Osteoblast (primary cell): ENCODE measurements at regions not wholly inside any gene's neighbourhood (a gene's known extent, or its start where the extent isn't known, plus 50 kb on each side); places are given as distances from the start of the nearest gene placed in this dataset.

ENCODE experiments used
- DNase-seq: peaks from one replicate; pipeline ENCODE4 v3.0.0; 2011; ENCODE audit warnings: low spot score, mixed read lengths; ENCODE audit not compliant: insufficient read length; ENCODE audit errors: missing footprints
- H2AFZ ChIP-seq: 2 replicates; pipeline ENCODE4 v1.6.0; 2011; ENCODE audit warnings: mild to moderate bottlenecking, low read length
- H3K27ac ChIP-seq: 2 replicates; pipeline ENCODE4 v1.5.1; 2011; ENCODE audit warnings: mild to moderate bottlenecking, low read depth, low read length, moderate library complexity
- H3K27me3 ChIP-seq: 2 replicates; pipeline ENCODE4 v1.6.0; 2012; ENCODE audit warnings: mild to moderate bottlenecking, control low read depth, inconsistent platforms, low read length, moderate library complexity; ENCODE audit not compliant: insufficient read depth
- H3K36me3 ChIP-seq: 2 replicates; pipeline ENCODE4 v1.5.1; 2011; ENCODE audit warnings: mild to moderate bottlenecking, low read length, control low read depth, moderate library complexity; ENCODE audit not compliant: insufficient read depth
- H3K4me1 ChIP-seq: 2 replicates; pipeline ENCODE4 v1.5.1; 2011; ENCODE audit warnings: mild to moderate bottlenecking, low read length, control low read depth, moderate library complexity; ENCODE audit not compliant: insufficient read depth
- H3K4me2 ChIP-seq: 2 replicates; pipeline ENCODE4 v1.6.0; 2011; ENCODE audit warnings: mild to moderate bottlenecking, low read length; ENCODE audit not compliant: insufficient read depth
- H3K4me3 ChIP-seq: fragments of 200-600 bp; sonication (generic); 3 replicates; pipeline ENCODE4 v1.5.1; 2012; ENCODE audit warnings: mild to moderate bottlenecking, low read length, inconsistent platforms; ENCODE audit not compliant: insufficient read depth
- H3K79me2 ChIP-seq: 2 replicates; pipeline ENCODE4 v1.6.0; 2012; ENCODE audit warnings: mild to moderate bottlenecking, low read length, control low read depth, inconsistent platforms; ENCODE audit not compliant: insufficient read depth
- H3K9me3 ChIP-seq: 2 replicates; pipeline ENCODE4 v1.5.1; 2011; ENCODE audit warnings: low read depth, low read length, control low read depth
- H4K20me1 ChIP-seq: 2 replicates; pipeline ENCODE4 v1.6.0; 2012; ENCODE audit warnings: mild to moderate bottlenecking, low read length, control low read depth; ENCODE audit not compliant: insufficient read depth
- CTCF ChIP-seq: IDR thresholded peaks from 2 replicates; pipeline ENCODE4 v1.5.1; 2011; ENCODE audit warnings: mild to moderate bottlenecking, low read depth, low read length, moderate library complexity; ENCODE audit errors: extremely low read depth

- TF ChIP-seq CTCF: no peak
- H3K4me3 ChIP-seq: no peak overlapping the region
- H3K79me2 ChIP-seq: no peaks in the 10 kb centered on the region
- H3K9me3 ChIP-seq: no peaks in the 10 kb centered on the region
- H2AFZ ChIP-seq: no peak overlapping the region
- H3K36me3 ChIP-seq: no peaks in the 10 kb centered on the region
- H4K20me1 ChIP-seq: no peaks in the 10 kb centered on the region
- peaks cover 31% of the 10 kb centered on the region for H3K4me1 ChIP-seq
- H3K27me3 ChIP-seq: no peaks in the 10 kb centered on the region
- peak overlapping the region; percentile 80 for H3K27ac ChIP-seq
- no peak overlapping the region for H3K4me2 ChIP-seq
- no peak for DNase-seq
Observed at GRCh38 chr1:162985816-162986435, 83.2 kb upstream of the RGS4 start.

DNA sequence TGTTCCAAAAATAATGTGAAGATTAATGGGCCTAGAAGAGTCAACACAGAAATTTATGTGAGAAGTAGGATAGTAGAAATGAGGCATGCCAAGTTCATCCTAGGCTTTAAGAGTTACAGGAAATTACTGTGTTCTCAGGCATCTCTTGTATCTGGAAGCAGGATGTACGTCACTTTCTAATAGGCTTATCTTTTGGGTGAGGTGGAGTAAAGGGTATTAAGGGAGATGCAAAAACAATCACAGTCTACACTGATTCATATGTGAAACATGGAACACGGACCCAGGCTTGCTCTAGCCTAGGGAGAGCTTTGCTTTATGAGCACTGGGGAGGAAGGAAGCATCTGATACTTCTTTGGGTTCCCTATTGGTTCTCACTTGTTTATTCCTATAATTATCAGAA, 84.5 kb upstream of the RGS4 start:
- H3K4me1 ChIP-seq: peaks cover 31% of the 10 kb centered on the region
- peak; percentile 55 for DNase-seq
- no peak overlapping the region for H2AFZ ChIP-seq

DNA sequence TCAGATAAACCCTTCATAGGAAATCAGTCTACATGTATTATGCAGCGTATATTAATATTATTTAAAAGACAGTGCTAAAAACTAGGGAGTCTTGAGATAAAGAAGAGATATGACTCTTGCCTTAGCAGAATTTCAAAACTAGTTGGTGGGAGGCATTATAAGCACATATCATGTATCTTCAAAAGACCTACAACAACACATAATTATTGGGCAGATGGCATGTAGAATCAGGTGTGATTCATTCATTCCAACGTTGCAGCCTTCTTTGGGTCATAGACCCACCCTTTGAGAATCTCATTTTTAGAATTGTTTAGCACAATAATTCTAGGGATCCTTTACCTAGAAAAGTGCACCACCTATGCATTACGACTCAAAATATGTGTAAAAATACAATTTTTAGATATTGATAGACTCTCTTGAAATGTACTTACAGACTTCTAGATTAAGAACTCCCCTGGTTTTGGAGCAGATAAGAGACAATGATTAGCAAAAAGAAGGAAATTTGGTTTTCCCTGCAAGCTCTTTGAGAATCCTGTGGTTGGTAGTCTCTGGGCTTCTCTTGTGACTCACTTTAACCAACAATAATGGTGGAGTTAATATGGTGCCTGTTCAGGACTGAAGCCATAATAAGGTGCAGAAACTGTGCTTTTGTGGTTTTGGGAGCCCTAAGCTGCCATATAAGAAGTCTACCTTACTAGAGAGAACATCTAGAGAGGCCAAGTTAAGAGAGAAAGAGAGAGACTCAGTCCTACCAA, 85.3 kb upstream of the RGS4 start:
- Histone ChIP-seq H3K79me2 (no peaks in the 10 kb centered on the region), H3K4me1 (peaks cover 31% of the 10 kb centered on the region), H3K4me2 (no peak overlapping the region), H4K20me1 (no peaks in the 10 kb centered on the region), H3K27me3 (no peaks in the 10 kb centered on the region), H3K27ac (peak overlapping the region; percentile 80), H3K4me3 (no peak overlapping the region), H2AFZ (no peak overlapping the region), H3K36me3 (no peaks in the 10 kb centered on the region), H3K9me3 (no peaks in the 10 kb centered on the region)
- no peak for DNase-seq
- TF ChIP-seq CTCF: no peak

More for the DNA sequence above, 84.5 kb upstream of the RGS4 start:
- no peaks in the 10 kb centered on the region for H3K79me2 ChIP-seq
- no peak overlapping the region for H3K4me3 ChIP-seq
- H3K27ac ChIP-seq: peak overlapping the region; percentile 80
- no peaks in the 10 kb centered on the region for H3K27me3 ChIP-seq
- TF ChIP-seq CTCF: no peak
- no peaks in the 10 kb centered on the region for H4K20me1 ChIP-seq
- no peaks in the 10 kb centered on the region for H3K9me3 ChIP-seq
- no peak overlapping the region for H3K4me2 ChIP-seq
- H3K36me3 ChIP-seq: no peaks in the 10 kb centered on the region

DNA sequence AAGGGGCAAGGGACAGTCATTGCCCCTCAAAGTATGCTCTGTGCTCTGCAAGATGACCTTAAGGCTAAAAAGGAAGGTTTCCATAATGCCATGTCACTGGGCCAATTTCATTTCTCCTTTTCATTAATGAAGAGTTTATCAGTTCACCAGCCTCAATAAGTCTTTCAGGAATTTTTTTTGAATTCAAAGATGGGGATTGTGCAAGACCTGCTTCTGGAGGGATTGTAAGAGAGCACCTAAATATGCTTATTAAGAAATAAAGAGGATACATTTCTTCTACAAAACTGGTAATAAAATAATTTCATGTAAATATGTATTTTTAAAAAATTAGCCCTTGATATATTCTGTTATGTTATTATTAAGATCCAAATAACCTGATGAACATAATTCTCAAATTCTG, 86.8 kb upstream of the RGS4 start:
- H3K36me3 ChIP-seq: no peaks in the 10 kb centered on the region
- no peak overlapping the region for H2AFZ ChIP-seq
- H3K4me2 ChIP-seq: no peak overlapping the region
- no peak overlapping the region for H3K4me3 ChIP-seq
- H3K79me2 ChIP-seq: no peaks in the 10 kb centered on the region
- no peak for TF ChIP-seq CTCF
- no peaks in the 10 kb centered on the region for H4K20me1 ChIP-seq
- H3K9me3 ChIP-seq: no peaks in the 10 kb centered on the region
- peaks cover 21% of the 10 kb centered on the region for H3K4me1 ChIP-seq
- H3K27me3 ChIP-seq: no peaks in the 10 kb centered on the region
- DNase-seq: no peak
- H3K27ac ChIP-seq: no peak overlapping the region
